ENCODE measurements at regions not wholly inside any gene's neighbourhood (a gene's known extent, or its start where the extent isn't known, plus 50 kb on each side); places are given as distances from the start of the nearest gene placed in this dataset.

- DNase-seq (ENCODE audit: low spot score) = no peak
Measured at GRCh38 chr20:22740829-22741228, 156.5 kb upstream of the FOXA2 start.

- DNase-seq (ENCODE audit: low spot score) = no peak
Measured at GRCh38 chr20:22744341-22745193, 160.2 kb upstream of the FOXA2 start.

DNA sequence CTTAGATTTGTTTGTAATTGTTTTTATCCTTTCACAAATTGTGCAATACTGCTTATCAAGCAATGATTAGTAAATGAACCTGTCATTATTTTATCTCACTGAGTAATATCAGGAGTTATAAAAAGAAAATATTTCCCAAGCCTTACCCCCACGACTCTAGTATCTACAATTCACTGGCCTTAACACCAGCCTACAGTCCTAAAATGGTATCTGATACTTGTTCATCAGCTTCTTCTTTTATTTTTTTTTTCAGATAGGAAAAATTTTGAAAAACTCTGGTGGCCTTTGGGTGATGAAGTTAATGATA, 160.8 kb upstream of the FOXA2 start:
- DNase-seq (ENCODE audit: low spot score) = no peak

DNA sequence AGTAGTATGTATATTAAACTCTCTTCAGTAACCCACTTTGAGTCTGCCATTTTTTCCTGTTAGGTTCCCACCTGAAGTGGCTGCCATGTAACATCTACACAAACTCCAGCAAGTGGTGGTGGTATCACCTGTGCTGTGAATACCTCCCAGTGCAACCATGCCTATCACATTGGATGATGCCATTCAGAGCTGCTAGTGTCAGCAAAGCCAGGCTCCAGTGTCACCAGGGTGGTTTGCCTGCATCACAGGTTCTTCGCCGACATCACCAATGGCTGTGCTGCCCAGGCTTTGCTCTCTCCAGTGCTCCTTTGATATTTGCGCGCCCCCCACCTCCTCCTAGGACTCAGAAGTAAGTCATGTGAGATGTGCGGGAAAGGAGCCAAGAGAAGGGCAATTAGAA, 162.6 kb upstream of the FOXA2 start:
- no peak for DNase-seq (ENCODE audit: low spot score)

- DNase-seq (ENCODE audit: low spot score) = no peak
Measured at GRCh38 chr20:22752324-22752723, 168.0 kb upstream of the FOXA2 start.

GRCh38 chr20:22757424-22758183, 173.2 kb upstream of the FOXA2 start:
- no peak for DNase-seq (ENCODE audit: low spot score)

DNA sequence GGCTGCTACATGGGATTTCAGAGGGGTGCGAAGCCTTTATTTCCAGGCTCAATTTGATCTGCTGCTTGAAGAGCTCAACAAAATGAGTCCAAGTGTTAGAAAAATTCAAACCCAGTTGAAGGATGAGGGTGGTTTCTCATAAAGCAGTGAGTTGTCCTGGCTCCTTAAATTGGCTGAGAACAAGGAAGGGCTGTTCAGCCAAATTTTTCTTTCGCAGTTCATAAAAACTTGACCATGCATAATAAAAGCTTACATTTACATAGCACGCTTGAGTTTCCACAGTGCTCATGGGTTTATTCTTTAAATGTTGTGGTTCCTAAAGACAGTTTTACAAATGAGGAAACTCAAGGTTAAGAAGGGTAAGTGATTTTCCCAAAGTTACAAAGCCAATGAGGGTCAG, 174.4 kb upstream of the FOXA2 start:
- DNase-seq (ENCODE audit: low spot score) = no peak

- no peak for DNase-seq (ENCODE audit: low spot score)
Measured at GRCh38 chr20:22762576-22763256, 178.3 kb upstream of the FOXA2 start.

GRCh38 chr20:22763257-22763906, 179.0 kb upstream of the FOXA2 start:
- no peak for DNase-seq (ENCODE audit: low spot score)

- no peak for DNase-seq (ENCODE audit: low spot score)
Measured at GRCh38 chr20:22768266-22769178, 184.2 kb upstream of the FOXA2 start.

DNA sequence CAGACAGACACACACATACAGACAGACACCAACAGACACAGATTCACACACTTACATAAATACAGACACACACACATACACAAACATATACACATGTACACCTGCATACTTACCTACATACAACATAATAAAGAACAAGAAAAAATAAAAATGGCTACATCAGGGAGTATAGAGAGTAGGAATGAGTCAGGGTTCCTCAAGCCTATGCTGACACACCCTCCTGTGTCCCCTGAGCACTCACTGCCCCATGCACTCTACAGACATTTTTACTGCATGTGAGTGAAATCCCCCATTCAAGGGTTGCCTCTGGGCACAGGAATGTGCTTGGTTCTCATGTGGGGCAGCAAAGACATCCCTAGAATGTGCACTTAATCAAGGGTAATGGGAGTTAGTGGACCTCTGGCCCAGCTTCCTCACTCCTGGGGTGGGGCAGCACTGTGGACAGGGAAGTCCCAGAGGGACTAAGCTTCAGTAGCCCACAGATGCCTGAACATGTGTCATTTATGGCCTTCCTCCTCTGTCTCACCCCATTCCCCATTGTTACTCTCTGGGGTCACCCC, 185.9 kb upstream of the FOXA2 start:
- no peak for DNase-seq (ENCODE audit: low spot score)

DNA sequence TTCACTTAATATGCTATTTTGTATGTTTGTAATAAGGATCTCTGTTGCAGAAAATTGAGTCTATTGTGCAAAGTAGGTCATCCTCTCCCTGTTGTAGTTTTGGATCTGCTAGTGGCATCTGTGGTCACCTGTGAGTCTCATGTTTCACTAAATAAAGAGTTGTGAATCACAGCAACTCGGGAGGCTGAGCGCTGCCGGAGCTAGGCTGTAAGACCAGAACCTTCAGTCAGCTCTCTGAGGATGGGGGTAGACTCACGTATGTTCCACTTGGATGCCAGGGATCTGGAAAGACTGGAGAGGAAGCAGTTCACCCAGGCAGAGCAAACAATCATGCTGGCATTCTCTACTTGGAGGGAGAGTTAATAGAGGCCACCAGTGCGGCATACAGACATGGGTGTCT, 187.3 kb upstream of the FOXA2 start:
- no peak for DNase-seq (ENCODE audit: low spot score)

DNA sequence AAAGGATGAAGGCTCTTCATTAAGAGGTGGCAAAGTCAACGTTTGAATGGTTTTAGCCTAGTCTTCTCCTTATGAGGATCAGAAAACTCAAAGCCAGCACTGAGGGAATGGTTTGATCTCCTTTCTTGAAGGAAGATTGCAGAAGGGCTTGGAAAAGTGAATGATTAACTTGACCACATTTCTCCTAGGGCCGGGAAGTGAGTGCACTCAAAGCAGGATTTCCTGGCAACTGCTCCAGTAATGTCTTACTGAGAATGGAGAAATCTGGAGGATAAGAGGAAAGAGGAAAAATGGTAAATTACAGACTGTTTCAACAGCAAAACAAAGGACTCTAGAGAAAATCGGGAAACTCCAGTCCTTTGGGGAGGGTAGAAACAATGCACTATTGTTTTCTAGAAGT, 189.0 kb upstream of the FOXA2 start:
- no peak for DNase-seq (ENCODE audit: low spot score)

DNA sequence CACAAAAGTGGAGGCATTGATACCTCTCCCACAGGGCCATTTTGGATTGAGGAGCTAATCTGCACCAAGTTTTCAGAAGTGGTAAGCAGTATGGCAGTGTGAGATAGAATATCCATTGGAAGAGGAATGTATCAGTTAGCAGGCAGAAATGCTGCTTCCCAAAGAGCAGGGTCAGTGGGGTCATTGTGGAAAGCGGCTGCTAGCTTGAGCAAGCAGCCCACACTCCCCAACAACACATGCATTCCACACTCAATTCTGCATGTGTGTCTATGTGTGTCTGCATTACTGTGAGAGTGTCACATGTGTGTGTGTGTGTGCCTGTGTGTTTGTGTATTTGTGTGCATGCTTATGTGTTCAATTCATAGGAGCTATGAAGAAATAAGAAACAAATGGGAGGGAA, 190.9 kb upstream of the FOXA2 start:
- DNase-seq (ENCODE audit: low spot score) = no peak

DNA sequence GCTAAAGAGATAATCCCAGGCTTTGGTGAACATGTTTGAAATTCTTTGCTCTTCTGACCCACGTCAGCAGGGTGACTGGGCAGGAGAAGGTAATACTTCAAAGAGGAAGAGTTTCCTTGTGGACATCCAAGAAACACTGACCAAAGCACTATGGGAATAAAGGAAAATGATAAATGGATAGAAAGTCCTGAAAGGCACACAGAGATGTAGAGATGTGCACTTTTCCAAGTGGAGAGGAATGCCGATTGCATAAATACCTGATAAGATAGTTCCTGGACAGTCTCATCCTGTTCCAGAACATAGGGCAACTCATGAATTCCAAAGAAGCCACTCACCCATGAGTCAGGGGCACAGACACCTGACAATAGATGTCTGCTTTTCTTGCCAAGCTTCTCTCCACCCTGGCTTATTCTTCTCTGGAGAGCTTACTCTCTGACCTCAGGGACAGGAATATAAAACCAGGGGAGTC, 191.3 kb upstream of the FOXA2 start:
- DNase-seq (ENCODE audit: low spot score) = no peak

- DNase-seq (ENCODE audit: low spot score) = no peak
Measured at GRCh38 chr20:22776369-22776768, 192.0 kb upstream of the FOXA2 start.

DNA sequence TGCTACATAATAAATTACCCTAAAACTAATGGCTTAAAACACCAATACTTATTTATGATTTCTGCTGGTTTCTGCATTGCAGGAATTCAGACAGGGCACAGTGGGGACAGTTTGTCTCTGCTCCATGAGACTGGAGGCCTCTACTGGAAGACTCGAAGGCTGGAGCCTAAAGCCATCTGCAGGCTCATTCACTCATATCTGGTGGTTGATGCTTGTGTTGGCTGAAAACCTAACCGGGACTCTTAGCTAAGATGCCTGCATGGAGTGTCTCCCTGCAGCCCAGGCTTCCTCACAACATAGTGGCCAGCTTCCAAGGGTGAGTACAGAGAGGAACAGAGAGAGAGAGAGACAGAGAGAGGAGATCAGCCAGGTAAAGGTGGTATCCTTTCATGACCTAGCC, 195.5 kb upstream of the FOXA2 start:
- DNase-seq (ENCODE audit: low spot score) = no peak

DNA sequence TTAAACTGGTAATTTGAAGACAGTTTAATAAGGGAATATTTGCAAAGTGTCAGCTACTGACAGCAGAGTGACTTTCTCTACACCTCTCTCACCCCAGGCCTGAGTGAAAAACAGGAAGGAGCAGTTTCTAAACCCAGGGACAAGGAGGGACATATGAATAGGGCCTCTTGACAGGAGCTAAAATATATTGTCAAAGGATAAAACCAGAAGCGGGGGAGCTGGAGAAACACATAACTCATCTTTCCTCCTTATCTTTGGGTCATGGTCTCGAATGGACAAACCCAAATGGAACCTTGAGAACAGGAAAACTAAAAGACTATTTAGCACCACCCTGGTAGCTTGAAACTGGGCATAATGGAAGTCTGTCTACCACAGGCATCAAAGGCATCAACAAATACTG, 197.5 kb upstream of the FOXA2 start:
- no peak for DNase-seq (ENCODE audit: low spot score)

- DNase-seq (ENCODE audit: low spot score) = no peak
Measured at GRCh38 chr20:22789676-22790075, 205.3 kb upstream of the FOXA2 start.

- no peak for DNase-seq (ENCODE audit: low spot score)
Measured at GRCh38 chr20:22791396-22791795, 207.0 kb upstream of the FOXA2 start.

- no peak for DNase-seq (ENCODE audit: low spot score)
Measured at GRCh38 chr20:22791877-22792525, 207.6 kb upstream of the FOXA2 start.

All from CD4-positive, alpha-beta T cell treated with Interleukin-2 at 100 ng/mL for 4 hours (primary cell).